ELF-1 (cell line): ENCODE measurements at regions not wholly inside any gene's neighbourhood (a gene's known extent, or its start where the extent isn't known, plus 50 kb on each side); places are given as distances from the start of the nearest gene placed in this dataset.
"Not testable (repeated sequence)": the region's sequence is repeated elsewhere in the genome, so short reads cannot be mapped to it uniquely, and the experiment has no call there.

Experiments used
- DNase-seq: peaks from one replicate; pipeline ENCODE4 v3.0.0-alpha.2; 2016; ENCODE audit warnings: low read depth, low spot score

DNA sequence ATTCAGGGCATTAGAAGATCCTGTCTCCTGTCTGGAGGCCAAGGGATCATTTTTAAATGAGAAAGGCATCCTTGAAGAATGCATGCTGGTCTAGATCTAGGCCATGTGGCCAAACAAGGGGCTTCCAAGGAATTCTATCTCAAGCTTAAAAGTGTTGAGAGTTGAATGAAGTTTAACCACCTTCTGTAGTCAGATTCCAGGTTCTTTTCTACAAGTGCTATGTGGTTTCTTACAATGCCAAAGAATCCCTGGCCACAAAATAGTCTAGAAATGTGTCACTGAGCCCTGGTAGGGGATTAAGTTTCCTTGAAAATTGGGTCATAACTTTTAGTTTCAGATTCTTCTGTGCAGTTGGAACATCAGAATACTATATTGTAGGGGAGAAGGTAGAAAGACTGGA lies 640.7 kb upstream of the ACVR2A start:
- no peak for DNase-seq

DNA sequence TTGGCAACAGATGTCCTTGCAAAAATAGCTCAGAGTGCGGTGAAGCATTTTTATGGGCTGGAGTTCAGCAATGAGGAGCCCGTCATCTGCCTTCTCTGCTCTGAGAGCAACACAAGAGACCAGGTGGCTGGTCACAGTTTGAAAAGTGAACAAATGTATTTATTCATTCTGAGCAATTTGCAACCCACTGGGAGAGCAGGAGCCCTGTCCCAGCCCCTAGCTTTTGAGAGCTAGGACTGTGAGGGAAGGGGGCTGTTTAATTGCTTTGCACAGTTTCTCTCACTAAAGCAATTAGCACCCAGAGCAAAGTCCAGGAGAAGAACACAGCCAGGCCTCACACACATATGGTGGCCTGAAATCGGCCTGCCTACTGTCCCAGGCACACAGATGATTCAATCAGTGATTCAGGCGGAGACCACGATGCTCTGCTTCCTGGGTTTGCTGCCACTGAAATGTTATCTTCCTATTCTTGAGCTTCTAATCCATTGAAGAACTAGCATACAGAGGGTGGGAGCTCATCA lies 646.1 kb upstream of the ACVR2A start:
- DNase-seq: peak; percentile 18

DNA sequence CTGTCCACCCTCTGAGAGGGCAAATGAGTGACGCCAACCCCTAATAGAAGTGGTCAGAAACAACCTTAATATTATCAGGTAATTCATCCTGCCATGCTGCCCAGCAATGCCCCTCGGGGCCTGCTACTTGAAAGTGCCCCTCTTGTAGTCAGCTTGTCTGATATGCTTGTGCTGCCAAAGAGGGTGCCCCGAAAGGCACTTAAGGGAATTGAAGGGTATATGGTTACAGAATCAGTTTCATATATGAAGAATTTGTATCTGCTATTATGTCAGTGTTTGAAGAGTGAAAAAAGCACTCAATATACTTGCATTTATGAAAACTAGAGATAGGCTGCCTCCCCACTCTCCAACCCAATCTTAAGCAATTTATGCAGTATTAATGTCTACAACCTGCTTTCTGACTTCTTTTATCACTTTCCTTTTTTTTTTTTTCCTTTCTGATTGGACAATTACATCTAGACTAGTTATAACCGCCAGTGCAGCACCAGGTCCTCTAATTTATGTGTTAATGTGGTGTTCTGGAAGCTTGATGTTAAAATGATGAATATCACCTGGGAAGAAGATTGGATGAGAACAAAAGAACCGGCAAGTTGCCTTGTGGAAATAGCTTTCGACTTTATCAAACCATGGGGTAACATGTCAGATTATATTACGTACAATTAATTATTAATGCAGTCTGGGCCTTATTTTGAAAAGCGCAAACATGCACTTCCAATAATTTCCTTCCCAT lies 646.9 kb upstream of the ACVR2A start:
- no peak for DNase-seq

DNA sequence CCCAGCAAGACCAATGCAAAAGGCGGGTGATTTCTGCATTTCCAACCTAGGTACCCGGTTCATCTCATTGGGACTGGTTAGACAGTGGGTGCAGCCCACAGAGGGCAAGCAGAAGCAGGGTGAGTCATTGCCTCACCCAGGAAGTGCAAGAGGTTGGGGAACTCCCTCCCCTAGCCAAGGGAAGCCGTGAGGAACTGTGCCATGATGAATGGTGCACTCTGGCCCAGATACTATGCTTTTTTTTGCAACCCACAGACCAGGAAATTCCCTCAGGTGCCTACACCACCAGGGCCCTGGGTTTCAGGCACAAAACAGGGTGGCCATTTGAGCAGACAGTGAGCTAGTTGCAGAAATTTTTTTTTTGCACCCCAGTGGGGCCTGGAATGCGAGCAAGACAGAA lies 662.6 kb upstream of the ACVR2A start:
- no peak for DNase-seq

DNA sequence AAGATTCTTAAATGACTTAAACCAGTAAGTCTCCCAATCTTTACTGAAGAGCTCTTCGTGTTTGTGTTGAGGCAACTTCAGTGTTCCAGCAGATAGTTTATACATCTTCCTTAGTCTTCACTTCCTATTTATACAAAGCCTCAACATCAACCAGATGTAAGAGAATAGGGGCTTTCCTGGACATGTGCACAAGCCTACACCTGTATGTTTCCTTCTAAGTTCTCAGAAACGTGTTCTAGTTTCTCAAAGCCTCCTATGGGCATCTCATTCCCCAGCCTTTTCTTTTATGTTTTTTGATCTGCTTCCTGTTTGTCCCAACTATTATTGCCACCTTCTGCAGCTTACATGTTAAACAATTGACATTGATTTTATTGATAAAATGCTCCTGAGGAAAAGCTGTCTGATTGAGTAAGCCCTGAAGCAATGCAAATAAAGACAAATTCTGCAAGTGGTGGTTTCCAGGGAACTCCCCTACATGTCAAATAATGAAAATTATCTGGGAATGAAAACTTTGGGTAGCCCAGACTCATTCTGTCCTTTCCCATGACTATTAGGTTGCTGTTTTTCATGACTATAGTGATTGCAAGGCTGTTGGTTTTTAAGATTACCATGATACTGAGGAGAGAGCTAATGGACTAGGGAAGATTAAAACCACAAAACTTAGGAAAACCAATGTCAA lies 663.3 kb upstream of the ACVR2A start:
- DNase-seq: no peak

DNA sequence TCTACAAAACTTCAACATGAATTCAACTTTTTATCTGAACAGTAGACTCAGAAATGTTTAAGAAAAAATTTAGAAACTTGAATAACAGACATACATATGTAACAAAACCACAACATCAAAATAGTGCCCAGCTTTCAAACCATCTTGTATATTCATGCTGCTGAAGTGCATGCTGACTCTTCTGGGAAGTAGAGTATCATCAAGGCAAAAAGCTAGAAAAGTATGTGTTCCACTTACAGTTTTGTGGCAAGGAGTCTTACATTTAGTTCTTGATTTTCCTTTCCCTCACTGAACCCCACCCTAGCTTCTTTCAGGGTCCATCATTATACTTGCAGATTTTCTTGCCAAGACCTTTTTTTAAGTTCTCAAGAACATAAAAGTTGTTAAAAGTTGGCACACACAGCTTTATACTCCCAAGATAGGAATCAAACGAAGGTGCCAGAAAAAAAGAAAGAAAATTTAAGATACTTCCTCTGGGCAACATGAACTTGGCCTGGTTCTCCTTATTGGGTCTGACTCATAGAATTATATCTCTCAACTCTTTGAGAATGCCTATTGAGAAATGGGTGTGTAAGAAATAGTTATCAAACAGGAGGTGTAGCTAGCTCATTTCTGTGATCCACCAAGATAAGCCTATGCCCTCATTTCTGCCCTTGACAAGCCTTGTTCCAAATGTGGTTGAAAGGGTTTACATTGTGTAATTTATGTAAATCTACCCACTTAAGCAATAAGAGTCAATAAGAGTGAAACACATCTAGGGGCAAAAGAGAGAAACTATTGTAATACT lies 667.6 kb upstream of the ACVR2A start:
- no peak for DNase-seq

DNA sequence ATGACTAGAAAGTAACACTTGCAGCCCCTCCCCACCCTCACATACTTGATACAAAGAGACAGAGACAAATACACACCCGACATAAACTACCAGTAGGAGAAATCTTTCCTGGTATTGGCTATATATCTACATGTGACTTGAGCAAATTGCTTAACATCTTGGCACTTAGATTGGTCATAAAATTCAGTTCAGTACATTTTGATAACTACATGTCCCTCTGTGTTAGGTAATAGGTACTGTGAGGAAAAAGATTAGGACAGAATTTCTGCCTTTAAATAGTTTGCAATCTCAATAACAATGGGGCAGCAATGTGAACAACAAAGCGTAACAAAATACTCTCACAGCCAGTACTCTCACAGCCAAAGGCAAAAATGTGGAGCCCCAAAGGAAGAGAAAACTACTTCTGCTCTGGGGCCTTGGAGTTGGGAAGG lies 670.0 kb upstream of the ACVR2A start:
- DNase-seq: peak; percentile 51

DNA sequence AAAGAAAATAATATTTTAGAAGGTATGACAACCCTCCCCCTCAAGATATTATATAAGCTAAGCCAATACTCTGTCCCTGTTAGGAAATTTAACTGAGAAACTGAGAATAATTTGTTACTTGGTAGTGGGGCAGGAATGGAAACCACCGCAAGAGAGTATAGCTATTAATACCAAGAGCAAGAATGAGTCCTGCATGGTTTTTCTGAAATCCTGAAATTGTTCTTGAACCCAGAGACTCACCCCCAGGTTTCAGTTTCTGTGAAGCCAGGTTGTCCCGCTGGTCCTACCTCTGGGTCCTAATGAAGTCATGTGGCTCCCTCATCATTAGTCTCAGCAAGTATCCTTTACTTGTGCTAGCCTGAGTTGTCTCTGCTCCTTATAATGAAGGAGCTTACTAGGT lies 671.0 kb upstream of the ACVR2A start:
- no peak for DNase-seq

DNA sequence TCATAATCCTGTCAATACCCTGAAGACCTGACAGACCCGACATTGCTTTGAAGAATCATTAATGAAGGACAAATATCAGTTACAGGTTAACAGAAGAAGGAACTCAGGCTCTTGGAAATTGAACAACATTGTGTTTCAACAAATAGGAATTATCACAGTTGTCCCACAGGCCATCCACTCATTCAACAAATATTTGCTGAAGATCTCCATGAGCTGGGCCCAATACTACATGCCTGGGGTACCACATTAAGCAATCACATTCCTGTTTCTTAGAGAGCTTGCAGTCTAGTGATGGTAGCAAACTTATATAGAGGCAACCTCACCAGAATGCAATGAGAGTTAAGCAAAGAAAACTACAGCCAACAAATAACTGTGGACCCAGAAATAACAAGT lies 671.6 kb upstream of the ACVR2A start:
- no peak for DNase-seq

DNA sequence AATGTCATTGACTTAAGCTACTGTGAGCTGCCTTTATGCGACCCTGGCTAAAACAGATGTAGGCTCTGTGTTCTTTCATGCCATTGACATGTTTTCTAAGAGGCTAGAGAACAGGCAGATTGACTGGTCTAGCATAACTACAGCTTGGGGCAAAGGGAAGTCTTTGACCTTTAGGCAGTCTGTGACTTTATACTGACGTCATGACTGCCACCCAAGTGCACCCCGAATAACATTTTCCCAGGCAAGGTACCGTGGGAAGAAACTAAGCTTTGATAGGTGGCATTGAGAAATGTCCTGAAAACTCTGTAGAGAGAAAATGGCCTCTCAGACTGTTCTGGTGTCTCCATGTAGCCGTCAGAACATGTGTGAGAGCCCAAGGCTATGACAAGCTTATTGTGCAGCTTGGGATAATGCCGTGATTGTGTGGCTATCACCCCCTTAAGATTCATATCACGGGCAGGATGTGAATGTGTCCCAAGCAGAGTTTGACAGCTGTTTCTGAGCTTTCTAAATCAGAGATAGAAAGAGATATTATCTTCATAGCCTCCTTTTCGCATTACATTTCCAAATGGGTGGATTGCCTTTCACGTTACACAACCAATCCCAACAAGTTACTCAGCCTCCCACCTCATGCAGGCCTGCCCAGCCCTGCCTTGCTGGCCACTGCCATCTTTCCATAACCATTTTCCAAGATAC lies 672.2 kb upstream of the ACVR2A start:
- DNase-seq: no peak

DNA sequence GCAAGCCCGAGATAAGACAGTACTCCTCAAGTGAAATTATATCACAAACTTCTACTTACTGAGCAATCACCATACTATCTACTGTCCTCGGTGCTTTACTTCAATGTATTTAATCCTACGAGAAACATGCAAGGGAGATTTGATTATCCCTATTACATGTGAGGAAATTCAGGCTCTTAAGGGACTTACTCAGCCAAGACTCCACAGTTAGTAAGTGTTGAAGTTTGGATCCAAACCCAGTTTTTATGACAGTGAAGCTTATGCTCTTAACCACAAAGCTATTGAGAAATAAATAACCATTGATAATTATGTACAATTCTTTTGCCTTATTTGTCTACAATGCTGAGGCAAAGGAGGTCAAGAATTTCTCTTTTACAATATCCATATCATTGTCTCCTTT lies 672.9 kb upstream of the ACVR2A start:
- no peak for DNase-seq

DNA sequence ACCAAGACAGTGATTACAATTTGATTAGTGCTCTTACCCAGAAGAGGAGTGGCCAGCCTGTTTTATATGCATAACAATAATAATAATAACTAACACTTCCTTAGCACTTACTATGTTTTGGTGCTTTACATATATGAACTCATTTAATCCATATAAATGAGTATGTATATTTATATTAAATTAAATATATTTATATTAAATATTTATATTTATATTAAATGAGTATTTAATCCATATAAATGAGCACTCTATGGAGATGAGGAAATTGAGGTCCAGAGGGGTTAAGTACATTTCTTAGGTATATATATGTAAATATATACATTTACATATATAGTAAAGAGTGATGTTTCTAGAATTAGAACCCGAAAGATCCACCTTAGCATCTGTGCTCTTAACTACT lies 673.9 kb upstream of the ACVR2A start:
- DNase-seq: no peak

DNA sequence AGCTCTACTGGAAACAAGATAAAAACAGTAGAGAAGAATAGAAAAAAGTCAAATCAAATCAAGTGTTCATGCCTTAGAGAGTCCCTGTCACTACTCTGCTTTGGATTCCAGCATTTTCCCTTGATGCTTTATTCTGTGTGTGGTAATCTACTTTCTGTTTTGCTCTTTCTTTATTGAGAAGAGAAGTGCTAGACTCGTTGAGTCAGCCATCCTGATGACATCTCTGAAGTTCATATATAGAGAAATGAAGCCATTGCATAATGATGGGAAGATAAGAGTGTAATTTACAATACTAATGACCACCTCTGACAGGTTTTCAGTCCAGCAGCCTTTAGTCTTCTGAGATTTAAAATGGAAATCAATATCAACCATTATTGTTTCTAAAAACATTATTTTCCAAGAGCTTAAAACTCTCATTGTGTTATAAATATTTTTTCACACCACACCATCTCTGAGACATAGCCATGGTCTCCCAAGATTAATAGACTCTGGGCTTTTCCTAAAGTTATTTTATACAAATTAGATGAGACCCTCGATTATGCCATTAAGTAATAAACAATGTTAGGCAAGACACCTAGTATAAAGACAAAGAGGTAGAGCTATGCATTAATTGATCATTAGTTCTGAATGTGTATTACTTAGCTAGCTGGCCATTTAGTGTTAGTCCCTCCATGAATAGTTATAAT lies 679.0 kb upstream of the ACVR2A start:
- no peak for DNase-seq

DNA sequence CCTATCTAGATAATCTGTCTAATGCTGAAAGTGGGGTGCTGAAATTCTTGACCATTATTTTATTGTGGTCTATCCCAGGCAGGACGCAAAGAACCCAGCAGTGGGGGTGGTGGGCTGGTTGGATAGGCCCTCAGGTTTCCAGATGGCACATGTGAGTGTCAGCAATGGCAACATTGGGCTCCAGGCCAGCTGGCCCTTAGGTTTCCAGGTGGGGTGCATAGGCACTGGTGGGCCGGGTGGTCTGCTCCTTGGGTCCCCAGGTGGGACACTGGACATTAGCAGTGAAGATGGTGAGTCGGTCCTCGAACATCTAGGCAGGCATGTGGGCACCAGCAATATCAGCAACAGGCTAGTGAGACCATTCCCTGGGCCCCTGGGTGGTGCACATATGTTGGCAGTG lies 680.3 kb upstream of the ACVR2A start:
- DNase-seq: no peak

DNA sequence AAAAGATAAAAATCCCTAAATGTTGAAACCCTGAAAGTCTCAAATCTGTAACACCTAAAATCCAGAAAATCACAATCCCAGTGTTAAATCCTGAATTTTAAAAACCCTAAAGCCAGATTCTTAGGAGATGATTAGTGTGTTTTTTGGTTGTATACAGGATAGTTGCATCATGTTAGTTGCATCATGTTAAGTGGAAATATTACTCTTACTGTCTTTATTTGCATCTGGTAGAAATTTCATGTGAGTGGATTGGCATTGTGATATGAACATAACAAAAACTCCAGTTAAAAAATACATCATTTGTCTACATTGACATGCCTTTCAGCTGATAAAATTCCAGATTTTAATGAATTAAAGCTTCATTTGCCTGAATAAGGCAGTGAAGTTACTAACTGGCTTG lies 683.1 kb upstream of the ACVR2A start:
- no peak for DNase-seq

DNA sequence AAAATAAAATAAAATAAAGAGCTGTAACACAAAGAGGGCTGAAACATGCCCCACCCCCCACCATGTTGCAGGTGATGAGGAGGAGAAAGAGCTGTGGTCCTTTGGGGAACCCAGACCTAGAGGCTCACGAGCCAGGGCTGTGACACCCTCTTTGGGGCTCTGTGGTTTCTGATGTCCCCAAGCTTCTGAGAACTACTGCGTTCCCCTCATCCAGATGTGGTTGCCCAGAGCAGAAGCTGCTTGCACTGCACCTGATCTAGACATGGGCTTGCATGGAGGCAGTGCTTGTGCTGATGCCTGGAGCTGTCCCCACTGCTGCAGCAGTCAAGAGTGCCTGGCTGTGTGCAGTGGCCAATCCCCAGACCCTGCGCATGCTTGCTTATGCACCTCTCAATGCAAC lies 687.9 kb upstream of the ACVR2A start:
- no peak for DNase-seq

DNA sequence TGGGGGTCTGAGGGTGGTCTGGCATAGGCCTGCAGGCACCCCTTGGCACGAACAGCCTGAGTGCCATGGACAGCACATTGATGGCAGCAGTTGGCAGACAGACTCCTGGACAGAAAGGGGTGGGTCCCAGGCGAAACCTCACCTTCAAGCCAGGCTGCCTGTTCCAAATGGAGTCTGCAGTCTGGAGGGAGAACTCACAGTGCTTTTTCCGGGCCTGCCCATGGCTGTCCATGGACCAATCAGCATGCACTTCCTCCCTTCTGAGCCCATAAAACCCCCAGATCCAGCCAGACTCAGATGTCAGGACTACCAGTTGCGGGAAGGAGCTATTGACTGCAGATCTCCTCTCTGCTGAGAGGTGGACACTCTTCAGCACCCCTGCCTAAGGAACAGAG lies 694.6 kb upstream of the ACVR2A start:
- no peak for DNase-seq

DNA sequence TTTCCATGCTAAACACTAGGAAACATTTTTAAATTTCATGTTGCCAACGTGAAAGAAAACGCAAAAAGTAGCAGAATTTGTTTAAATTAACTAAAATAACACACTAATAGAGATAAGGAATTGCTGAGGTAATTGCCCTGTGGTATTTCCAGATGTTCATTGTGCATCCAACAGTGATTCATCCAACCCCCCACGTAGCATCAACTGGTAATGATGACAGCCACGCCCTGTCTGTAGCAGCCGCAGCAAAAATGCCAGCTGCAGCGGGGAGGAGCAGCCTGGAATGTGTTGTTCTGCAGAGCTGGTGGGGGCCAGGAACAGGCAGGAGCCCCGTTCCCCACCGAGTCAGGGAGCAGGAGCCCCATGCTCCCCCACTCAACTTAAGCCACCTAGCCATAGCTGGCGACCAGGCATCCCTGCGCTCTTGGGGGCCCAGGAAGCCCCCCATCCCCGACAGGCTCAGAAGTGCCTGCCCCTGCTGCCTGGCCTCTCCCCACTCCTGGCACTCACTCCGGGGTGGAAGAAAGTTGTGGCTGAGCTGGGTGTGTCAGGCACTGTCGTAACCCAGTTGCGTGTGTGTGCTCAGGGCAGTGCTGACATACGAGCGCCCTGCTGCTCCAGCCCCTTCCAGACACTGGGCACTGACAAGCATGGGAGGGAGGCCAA lies 695.1 kb upstream of the ACVR2A start:
- DNase-seq: no peak

DNA sequence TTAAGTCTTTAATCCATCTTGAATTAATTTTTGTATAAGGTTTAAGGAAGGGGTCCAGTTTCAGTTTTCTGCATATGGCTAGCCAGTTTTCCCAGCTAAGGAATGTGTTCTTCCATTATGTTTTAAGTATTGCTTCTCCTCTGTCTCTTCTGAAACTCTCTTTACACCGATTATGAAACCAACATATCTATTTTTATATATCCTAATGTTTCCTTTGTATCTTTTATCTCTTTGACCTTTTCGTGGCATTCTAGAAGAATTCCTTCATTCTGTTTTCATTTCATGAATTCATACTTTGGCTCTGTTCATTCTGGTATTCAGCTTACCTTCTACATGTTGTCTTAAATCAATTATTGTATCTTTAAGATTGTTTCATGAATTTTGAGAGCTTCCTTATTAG lies 697.0 kb upstream of the ACVR2A start:
- DNase-seq: no peak

DNA sequence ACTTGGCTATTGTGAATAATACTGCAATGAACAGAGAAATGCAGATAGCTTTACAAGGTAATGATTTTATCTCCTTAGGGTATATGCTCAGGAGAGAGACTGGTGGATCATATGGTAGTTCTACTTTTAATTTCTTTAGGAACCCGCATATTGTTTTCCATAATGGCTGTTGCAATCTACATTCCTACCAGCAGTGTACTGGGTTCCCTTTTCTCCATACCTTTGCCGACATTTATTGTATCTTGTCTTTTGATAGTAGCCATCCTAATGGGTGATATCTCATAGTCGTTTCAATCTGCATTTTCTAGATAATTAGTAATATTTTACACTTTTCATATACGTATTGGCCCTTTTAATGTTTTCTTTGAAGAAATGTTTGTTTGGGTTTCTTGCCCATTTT lies 702.9 kb upstream of the ACVR2A start:
- DNase-seq: no peak

DNA sequence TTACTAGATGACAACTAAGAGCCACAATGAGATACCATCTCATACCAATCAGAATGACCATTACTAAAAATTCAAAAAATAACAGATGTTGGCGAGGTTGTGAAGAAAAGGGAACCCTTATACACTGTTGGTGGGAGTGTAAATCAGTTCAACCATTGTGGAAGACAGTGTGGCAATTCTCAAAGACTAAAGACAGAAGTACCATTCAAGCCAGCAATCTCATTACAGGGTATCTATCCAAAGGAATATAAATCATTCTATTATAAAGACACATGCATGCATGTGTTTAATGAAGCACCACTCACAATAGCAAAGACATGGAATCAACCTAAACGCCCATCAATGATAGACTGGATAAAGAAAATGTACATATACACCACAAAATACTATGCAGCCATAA lies 705.1 kb upstream of the ACVR2A start:
- DNase-seq: not testable (repeated sequence)
